ENCODE measurements at regions not wholly inside any gene's neighbourhood (a gene's known extent, or its start where the extent isn't known, plus 50 kb on each side); places are given as distances from the start of the nearest gene placed in this dataset.
"Not testable (repeated sequence)": the region's sequence is repeated elsewhere in the genome, so short reads cannot be mapped to it uniquely, and the experiment has no call there.

GRCh38 chr20:40309731-40310130 lies 379.3 kb downstream of the MAFB start:
- DNase-seq, result peak; percentile 61

GRCh38 chr20:40307997-40308396 lies 381.0 kb downstream of the MAFB start:
- DNase-seq, result no peak

GRCh38 chr20:40307268-40307667 lies 381.8 kb downstream of the MAFB start:
- no peak for DNase-seq

- no peak for DNase-seq
Observed at GRCh38 chr20:40305303-40305702, 383.7 kb downstream of the MAFB start.

GRCh38 chr20:40304119-40304613 lies 384.9 kb downstream of the MAFB start:
- DNase-seq, result no peak

- DNase-seq, result peak; percentile 42
Observed at GRCh38 chr20:40294747-40295146, 394.3 kb downstream of the MAFB start.

- DNase-seq, result no peak
Observed at GRCh38 chr20:40294175-40294574, 394.9 kb downstream of the MAFB start.

- DNase-seq, result peak; percentile 67
Observed at GRCh38 chr20:40293740-40294139, 395.3 kb downstream of the MAFB start.

- peak; percentile 75 for DNase-seq
Observed at GRCh38 chr20:40291493-40292135, 397.4 kb downstream of the MAFB start.

- no peak for DNase-seq
Observed at GRCh38 chr20:40287683-40288082, 401.4 kb downstream of the MAFB start.

GRCh38 chr20:40286975-40287531 lies 402.0 kb downstream of the MAFB start:
- DNase-seq, result peak; percentile 38

- no peak for DNase-seq
Observed at GRCh38 chr20:40284611-40285010, 404.4 kb downstream of the MAFB start.

GRCh38 chr20:40283689-40284088 lies 405.3 kb downstream of the MAFB start:
- no peak for DNase-seq

GRCh38 chr20:40282941-40283340 lies 406.1 kb downstream of the MAFB start:
- no peak for DNase-seq

- DNase-seq, result no peak
Observed at GRCh38 chr20:40282541-40282940, 406.5 kb downstream of the MAFB start.

GRCh38 chr20:40280616-40281015 lies 408.4 kb downstream of the MAFB start:
- DNase-seq, result no peak

- peak; percentile 95 for DNase-seq
Observed at GRCh38 chr20:40279390-40279789, 409.6 kb downstream of the MAFB start.

GRCh38 chr20:40278673-40279072 lies 410.4 kb downstream of the MAFB start:
- no peak for DNase-seq

- no peak for DNase-seq
Observed at GRCh38 chr20:40276301-40276700, 412.7 kb downstream of the MAFB start.

- DNase-seq, result no peak
Observed at GRCh38 chr20:40275738-40276137, 413.3 kb downstream of the MAFB start.

GRCh38 chr20:40274912-40275533 lies 414.0 kb downstream of the MAFB start:
- DNase-seq, result no peak

GRCh38 chr20:40269274-40269673 lies 419.8 kb downstream of the MAFB start:
- DNase-seq, result not testable (repeated sequence)

- no peak for DNase-seq
Observed at GRCh38 chr20:40268321-40269075, 420.5 kb downstream of the MAFB start.

All from fibroblast of skin of scalp (primary cell).